Adrenal gland (tissue), 5 donors: ENCODE measurements at regions not wholly inside any gene's neighbourhood (a gene's known extent, or its start where the extent isn't known, plus 50 kb on each side); places are given as distances from the start of the nearest gene placed in this dataset.

Experiments used
- CTCF ChIP-seq, 6 experiments: fragments of 450-650 bp in 4 of 6; fragments of 200-600 bp in 2 of 6; sonication (generic) in 1 of 6; IDR thresholded peaks; 1 replicate in 5 of 6; 2 replicates in 1 of 6; pipeline versions ENCODE4 v1.5.1 to v1.8.0; 2016 to 2021; ENCODE audit warnings: antibody characterized with exemption in 6 of 6, mild to moderate bottlenecking in 2 of 6, moderate library complexity in 1 of 6
- POLR2A ChIP-seq, 2 donors: fragments of 450-650 bp; IDR thresholded peaks; one replicate each; pipeline ENCODE4 v1.6.1; 2017; ENCODE audit warnings: antibody characterized with exemption in 2 of 2, mild to moderate bottlenecking in 2 of 2, moderate library complexity in 1 of 2
- donor health status: DM: no; HTN: no; CAD: no.

- TF ChIP-seq CTCF (IDR thresholded peaks at IDR 0.05) (peak in 5 of 6 experiments; percentile 7 to 40 (median 30)), POLR2A (IDR thresholded peaks at IDR 0.05) (no peak)
Observed at GRCh38 chr5:27124590-27124989, 86.2 kb upstream of the CDH9 start.
